Central memory CD4-positive, alpha-beta T cell (primary cell): ENCODE measurements at regions not wholly inside any gene's neighbourhood (a gene's known extent, or its start where the extent isn't known, plus 50 kb on each side); places are given as distances from the start of the nearest gene placed in this dataset.
"Not testable (repeated sequence)": the region's sequence is repeated elsewhere in the genome, so short reads cannot be mapped to it uniquely, and the experiment has no call there.

Experiments
- DNase-seq: peaks from one replicate; pipeline ENCODE4 v3.0.0; 2022

DNA sequence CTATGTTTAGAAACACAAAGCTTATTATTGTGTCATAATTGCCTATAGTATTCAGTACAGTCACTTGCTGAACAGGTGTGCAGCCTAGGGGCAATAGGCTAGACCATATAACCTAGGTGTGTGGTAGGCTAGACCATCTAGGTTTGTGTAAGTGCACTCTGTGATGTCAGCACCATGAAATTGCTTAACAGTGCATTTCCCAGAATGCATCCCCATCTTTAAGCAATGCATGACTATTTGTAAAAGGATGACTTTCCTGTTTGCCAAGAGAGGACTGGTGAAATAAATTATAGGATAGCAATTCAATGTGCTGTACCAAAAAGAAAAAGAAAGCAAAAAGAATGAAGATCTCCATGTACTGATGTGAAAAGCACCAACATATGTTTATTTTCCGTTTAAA, 288.7 kb upstream of the AUTS2 start:
- no peak for DNase-seq

DNA sequence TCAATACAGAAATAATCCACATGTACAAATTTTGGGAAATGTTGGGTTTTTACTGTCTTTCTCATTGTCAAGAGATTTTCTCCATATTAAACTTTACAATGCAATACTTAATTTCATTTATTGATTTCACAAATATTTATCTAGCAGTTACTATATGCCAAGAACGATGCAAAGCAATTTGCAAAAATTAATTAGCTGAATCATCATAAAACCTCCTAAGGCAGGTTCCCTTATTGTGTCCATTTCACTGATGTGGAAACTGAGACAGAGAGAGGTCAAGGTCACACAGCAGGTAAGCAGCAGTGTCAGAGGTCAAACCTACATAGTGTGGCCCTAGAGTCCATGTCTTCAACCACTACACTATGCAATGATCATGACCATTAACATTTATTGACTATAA, 286.8 kb upstream of the AUTS2 start:
- DNase-seq = no peak

DNA sequence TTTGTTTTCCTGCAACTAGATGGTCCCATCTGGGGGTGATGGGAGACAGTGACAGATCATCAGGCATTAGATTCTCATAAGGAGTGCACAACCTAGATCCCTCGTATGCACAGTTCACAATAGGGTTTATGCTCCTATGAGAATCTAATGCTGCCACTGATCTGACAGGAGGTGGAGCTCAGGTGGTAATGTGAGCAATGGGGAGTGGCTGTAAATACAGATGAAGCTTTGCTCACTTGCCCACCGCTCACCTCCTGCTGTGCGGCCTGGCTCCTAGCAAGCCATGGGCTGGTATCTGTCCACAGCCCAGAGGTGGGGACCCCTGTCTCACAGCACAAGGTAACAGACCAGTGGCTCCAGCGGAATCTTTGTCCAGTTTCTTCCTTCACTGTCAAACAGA, 284.4 kb upstream of the AUTS2 start:
- not testable (repeated sequence) for DNase-seq

DNA sequence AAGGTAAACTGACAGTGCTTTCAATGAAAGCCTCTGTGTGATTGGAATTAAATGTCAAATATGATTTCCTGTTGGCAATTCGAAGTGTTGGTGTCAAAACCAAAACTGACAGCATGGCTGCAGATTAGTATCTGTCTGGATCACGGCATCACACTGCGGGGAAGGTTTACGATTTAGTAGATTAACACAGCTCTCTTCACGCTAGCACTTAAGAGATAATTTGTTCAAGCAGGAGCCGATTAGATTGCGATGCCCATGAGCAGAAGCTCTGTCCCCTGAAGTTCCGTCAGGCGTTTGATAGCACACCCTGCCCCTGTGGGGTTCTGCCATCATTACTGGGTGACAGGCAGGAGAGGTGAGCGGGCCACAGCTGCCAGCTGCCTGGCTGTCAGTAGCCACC, 279.5 kb upstream of the AUTS2 start:
- DNase-seq = no peak

DNA sequence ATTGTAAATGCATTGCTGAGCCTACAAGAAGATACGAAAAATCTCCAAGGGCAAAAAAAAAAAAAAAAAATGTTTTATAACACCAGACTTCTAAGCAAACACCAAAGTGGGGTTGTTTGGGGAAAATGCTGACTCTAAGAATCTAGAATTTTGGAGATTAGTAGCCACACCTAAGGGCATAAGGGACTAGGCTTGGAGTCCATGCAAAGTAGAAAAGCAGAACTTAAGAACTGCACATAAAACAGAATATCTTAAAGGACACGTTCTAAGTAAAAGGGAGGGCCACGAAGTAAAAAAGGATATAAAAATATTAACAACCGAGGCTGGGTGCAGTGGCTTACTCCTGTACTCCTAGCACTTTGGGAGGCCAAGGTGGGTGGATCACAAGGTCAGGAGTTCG, 269.8 kb upstream of the AUTS2 start:
- DNase-seq = no peak

DNA sequence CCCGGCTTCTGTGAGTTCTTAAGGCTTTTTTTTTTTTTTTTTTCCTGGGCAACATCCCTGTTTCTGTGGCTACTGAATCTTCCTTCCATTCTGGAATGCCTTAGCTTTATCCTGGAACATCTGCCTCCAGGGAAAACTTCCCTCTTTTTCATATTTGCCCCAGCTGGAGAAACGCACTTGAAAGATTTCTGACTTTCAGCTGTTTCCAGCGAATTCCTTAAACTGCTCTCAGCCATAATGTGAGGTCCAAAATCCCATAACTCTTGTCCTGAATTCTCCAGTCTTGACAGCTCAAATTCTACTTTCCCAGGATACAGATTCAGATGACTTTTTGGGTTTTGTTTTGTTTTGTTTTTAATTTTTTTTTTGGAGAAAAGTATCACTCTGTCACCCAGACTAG, 263.6 kb upstream of the AUTS2 start:
- no peak for DNase-seq

DNA sequence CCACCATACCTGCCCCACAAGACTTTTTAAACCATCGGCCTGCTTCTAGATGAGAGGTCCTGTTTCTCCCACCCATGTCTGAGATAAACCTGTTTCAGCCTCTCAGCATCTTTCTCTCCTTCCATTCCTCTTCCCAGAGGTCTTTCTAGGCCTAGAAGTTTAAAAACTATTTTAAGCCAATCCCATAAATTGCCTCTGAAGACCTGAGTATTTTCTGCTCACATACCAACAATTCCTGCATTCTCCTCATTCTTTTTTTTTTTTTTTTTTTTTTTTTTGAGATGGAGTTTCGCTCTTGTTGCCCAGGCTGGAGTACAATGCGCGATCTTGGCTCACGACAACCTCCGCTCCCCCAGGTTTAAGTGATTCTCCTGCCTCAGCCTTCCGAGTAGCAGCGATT, 262.9 kb upstream of the AUTS2 start:
- no peak for DNase-seq

DNA sequence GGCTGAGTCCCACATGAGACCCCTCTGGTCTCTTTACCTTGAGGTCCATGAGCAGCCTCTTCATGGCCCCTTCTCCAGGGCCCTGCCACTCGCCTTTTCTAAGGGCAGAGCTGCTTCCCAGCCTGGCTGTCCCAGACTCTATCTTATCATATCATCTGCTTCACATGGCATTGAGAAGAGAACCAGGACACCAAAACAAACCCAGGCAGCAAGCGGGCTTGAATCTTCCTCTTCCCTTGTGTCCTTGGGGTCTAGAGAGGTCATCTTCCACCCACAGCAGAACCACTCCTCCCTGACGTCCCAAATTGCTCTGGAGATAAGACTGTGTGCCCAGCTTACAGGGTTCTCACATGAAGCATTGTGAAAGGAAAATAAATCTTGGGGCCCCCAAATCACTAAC, 261.3 kb upstream of the AUTS2 start:
- DNase-seq = no peak

DNA sequence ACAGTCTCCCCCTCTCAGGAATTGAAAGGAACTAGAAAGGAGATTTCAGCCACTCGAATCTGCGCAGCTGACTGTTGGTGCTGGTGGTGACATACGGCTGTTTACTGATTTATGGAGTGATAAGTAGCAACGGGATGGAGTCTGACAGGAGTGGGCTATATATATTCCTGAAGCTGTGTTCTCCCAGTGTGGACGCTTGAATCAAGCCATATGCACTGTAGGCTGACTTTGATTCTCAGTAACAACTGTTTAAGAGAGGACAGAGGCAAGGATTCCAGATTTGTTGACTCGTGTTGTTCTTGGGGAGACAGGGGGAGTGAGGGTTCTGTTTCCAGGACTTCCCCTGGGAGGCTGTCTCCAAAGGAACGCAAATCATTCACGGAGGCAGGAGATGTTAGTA, 260.1 kb upstream of the AUTS2 start:
- no peak for DNase-seq

DNA sequence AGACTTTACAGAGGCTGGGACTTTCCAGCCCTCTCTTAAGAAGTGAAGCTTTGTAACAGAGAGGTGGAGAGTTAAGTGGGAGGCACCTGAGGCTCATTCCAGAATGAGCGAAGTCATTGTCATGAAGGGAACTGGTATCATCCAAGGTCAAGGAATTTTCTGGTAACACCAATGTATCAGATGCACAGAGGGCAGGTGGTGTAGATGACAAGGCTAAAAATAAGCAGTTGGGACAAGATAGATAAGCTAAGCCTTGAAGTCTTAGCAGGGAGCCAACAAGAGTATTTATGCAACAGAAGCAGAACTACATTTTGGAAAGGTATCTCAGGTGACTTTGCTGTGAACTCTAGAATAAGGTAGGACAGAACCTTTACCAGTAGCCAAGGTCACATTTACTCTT, 257.0 kb upstream of the AUTS2 start:
- DNase-seq = no peak

DNA sequence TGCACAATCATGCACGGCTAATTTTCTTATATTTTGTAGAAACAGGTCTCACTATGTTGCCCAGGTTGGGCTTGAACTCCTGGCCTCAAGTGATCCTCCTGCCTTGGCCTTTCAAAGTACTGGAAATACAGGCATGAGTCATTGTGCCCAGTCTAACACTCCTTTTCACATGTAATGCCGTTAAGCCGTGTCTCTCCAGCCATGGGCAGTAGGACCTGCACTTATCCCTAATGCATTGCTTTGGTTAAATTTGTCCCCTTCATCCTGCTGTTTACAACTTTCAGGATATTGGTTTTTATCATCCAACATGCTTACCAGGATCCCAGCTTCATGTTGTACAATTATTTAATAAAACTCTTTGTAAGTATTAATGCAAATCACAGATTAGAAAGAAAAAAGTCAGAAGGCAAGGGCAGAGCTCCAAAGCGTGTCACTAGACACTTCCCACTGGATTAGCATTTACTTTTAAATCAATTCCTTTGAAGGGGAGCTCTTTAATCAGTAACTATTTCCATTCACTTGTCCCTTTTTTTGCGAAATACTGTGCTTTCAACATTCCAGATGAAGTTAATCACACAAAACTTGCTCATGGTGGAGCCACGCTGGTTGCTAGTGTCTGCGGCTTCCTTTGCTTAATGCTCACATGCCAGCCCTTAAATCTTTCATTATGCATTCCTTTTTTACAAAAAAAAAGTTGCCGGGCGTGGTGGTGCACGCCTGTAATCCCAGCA, 256.0 kb upstream of the AUTS2 start:
- DNase-seq = no peak

DNA sequence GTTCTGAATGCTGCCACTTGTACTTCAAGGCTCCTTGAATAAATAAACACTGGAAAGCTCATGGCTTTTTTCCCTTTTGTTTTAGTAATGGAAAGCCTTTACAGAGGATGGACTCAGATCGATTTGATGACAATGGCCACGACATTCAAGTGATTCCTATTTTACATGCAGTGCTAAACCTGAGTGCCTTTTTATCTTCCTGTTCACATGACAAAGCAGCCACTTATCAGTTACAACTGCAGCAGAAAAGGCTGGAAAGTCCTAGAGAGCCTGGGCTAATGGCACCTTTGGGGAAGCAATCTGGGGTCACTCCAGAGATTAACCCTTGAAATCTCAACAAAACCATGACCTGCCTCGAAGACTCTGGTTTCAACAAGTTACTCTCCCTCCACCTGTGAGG, 249.0 kb upstream of the AUTS2 start:
- no peak for DNase-seq

DNA sequence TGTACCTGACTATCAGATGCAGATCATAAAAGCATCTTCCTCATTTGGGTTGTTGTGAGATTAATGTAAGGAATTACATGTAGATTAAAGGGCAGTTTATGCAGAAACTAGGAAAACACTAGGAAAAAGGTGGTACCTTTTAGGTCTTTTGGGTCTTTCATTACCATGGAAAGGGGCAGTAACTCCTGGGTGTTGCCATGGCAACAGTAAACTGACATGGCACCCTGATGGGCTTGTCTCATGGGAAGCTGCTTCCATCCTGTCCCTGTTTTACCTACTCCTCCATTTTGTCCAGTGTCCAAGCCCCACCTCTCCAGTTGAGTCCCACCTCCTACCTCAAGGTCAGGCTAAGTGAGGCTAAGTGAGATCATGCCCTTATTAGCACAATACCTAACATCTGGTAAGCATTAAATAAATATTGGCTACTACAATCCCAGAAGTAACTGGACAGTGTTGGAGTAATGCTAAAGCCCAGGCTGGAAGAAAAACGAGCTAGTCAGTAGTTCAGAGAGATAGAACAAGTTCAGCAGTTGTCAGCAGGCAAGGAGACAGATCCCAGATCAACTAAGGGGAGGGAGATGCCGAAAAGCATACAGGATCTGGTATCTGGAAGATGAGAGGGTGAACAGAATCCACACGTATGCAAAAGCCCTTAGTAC, 240.0 kb upstream of the AUTS2 start:
- no peak for DNase-seq

DNA sequence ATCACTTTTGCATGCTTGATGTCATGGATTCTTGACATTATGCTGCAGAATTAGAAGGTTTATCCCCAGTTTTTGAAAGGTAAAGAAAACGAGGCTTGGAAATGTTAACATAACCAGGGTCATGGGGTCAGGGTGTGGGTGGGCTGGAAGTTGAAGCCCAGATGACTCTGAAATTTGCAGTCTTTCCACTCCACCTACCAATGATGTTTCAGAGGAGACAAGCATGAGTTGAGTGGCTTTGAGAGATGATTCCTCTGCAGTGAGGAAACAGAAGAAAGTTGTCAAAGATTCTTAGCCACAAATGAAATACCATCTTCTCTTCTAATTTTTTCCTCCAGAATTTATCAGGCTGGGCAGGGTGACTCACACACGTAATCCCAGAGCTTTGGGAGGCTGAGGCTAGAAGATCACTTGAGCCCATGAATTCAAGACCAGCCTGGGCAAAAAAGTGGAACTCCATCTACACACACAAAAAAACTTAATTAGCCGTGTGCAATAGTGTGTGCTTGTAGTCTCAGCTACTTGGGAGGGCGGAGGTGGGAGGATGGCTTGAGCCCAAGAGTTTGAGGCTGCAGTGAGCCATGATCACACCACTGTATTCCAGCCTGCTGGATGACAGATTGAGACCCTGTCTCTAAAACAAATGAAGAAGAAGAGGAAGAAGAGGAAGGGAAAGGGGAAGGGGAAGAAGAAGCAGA, 239.1 kb upstream of the AUTS2 start:
- no peak for DNase-seq

DNA sequence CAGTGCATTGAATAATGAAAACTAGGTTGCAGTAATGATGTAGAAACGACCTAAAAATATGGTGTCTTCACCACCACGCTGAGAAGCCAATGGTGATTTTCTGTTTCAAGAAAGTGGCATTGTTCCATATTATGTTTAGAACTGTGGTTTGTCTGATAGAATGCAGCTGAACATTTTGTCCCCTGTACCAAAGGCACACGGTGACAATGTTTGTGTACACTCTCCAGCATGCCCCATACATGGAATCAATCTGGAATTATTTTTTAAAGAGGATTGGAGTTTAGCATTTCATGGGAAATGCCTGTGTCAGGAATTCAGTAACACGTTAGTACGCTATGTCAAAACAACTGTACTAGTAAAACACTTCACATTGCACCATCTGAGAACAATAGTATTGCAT, 237.4 kb upstream of the AUTS2 start:
- no peak for DNase-seq

DNA sequence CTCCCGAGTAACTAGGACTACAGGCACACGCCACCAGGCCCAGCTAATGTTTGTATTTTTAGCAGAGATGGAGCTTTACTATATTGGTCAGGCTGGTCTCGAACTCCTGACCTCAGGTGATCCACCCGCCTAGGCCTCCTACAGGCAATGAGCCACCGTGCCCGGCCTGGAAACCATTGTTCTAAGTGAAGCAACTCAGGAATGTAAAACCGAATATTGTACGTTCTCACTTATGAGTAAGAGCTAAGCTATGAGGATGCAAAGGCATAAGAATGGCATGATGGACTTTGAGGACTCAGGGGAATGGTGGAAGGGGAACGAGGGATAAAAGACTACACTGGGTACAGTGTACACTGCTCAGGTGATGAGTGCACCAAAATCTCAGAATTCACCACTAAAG, 235.1 kb upstream of the AUTS2 start:
- no peak for DNase-seq

DNA sequence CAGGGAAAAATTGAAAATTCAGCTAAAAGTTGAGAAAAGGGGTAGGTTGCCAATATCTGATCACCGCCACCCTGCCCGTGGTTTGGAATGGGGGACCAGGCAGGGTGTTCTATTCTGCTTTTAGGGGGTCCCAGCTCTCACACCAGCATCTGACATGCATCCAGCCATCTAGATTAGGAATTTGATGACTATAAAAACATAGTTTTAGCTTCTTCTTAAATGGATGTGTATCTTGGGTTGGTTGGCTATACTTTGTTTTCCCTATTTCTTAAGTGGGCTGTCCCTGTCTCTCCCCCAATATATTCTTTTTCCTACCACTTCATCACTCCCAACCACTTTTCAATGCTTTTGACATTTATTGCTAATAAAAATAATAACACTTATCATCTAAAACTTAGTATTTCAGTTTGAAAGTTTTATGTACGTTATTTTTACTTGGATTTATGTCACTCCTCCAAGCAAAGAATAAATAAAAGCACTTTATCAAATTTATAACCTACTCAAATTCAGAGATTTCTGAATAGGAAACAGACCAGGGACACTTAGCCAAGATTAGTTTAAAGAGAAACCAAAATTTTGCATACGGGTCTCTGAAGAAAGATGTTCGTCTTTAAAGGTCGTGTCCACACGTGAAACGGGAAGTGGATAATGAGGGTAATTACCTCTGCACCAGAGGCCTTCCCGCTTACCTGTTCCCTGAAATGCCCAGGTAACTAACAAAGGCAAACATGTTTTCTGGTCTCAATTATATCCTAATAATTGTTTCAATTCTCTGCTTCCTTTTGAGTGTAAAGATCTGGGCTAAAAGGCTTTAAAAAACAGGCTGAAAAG, 233.2 kb upstream of the AUTS2 start:
- DNase-seq = no peak

DNA sequence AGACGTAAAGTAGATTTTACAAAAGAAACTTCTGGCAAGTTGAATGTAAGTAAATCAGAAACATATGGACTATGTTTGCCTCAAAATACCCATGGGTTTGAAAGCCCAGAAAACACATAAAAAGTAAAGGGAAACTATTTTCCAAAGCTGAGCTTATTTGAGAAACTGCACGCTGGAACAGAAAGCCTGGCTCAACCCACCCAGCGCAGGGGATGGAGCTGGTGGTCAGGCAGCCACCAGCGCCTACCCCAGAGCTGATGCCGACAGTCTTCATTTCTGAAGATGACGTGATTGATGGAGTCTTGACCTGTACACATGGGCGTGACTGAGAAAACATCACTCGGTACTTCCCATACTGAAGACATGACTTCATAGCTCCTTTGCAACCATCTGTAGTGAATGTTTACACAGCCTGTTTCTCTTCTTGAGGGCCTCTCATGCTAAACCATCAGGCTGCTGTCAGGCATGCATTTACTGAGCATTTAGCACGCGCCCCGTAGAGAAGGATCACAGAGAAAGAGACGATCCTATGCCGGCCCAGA, 232.6 kb upstream of the AUTS2 start:
- DNase-seq = no peak

DNA sequence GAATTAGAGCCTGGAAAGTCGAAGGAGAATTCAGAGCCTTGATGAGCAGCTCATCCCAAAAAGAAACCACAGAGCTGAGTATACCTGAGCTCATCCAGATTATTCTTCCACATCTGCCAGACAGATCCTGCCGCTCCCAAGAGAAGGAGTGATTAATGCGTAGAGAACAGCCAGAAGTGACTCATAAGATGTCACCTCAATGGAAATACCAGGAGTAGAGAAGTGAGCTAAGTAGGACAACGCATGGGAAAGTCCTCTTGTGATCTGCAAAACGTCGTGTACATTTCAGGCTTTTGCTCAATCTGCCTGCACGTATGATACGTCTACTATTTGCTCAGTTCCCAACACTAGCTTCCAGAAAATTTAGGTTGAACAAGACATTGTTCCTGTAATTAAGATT, 230.5 kb upstream of the AUTS2 start:
- no peak for DNase-seq

DNA sequence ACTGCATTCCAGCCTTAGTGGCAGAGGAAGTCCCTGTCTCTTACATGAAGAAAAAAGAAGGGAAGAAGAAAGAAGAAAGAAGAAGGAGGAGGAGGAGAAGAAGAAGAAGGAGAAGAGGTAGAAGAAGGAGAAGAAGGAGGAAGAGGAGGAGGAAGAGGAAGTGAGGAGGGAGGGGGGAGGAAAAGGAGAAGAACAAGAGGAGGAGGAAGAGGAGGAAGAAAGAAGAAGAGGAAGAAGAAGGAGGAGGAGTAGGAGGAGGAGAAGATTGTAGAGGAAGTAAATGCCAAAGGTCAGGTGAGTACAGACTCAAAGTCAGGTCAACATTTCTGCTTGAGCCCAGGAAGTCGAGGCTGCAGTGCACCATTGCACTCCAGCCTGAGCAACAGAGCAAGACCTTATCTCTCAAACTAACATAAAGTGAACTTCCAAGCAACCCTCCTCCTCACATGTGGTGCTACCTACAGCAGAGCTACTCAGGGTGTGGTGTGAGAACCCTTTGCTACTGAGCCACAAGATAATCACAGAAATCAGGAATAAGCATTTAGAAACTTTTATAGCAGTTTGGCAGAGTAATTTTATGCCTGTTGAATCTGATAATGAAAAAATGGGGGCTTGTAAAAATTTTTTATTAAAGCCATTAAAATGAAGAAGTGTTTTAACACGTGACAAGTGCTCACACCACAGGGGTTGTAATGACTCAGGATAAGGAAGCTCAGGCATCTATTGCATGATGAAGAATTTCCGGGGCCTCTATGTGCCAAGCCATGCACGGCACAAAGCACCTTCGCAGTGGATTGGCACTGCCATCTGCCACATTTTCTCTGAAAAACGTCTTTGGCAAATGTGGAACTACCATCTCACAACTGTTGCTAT, 224.9 kb upstream of the AUTS2 start:
- DNase-seq = no peak

DNA sequence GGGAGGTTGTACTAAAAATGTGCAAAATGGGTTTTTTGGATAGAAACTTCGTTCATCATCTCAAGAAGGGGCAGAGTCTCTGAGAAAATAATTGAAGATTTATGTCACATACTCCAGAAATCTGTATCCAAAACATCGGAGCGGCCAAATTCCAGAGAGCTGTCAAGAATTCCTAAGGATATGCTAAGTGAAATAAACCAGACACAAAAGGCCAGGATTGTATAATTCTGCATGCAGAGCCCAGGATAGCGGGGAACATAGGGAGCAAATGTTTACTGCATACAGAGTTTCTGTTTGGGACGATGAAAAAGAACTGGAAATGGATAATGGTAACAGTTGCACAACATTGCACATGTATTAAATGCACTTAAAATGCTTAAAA, 224.2 kb upstream of the AUTS2 start:
- DNase-seq = no peak

DNA sequence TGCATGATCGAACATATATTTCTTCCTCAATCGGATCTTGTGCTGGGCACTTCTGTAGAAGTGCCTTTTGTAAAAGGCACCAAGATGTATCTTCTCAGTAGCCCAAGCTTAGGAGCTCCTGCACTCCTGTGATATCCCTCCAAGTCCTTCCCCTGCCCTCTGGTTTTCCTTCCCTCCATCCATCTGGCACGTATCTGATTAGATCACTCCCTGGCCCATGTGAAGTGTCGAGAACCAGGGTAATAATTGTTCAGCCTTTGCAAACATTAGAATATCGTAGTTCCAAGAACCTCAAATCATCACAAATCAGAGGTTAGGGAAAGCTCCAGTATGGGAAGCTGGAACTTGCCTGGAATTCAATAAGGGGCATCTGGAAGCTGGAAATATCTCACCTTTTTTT, 221.1 kb upstream of the AUTS2 start:
- no peak for DNase-seq
